DMS79 (cell line): ENCODE measurements at regions not wholly inside any gene's neighbourhood (a gene's known extent, or its start where the extent isn't known, plus 50 kb on each side); places are given as distances from the start of the nearest gene placed in this dataset.
"Not testable (repeated sequence)": the region's sequence is repeated elsewhere in the genome, so short reads cannot be mapped to it uniquely, and the experiment has no call there.

ENCODE experiments used
- DNase-seq: peaks from one replicate; lab custom pipeline; 2025; lab: John Stamatoyannopoulos, UW

DNA sequence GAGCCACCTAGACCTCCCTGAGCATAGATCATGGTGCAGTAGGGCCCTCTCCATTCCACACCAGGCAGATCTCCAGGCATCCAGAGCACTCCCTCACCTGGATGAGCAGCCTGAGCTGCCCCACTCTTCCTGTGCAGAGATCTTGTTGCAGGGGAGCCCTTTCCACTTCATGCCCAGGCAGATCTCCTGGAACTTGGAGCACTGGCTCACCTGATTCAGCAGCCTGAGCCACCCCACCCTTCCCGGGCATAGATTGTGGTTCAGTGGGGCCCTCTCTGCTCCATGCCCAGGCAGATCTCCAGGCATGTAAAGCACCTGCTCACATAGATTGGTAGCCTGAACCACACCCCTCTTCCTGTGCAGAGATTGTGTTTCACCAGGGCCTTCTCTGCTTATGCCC, 78.0 kb downstream of the SEC16B start:
- DNase-seq = no peak

DNA sequence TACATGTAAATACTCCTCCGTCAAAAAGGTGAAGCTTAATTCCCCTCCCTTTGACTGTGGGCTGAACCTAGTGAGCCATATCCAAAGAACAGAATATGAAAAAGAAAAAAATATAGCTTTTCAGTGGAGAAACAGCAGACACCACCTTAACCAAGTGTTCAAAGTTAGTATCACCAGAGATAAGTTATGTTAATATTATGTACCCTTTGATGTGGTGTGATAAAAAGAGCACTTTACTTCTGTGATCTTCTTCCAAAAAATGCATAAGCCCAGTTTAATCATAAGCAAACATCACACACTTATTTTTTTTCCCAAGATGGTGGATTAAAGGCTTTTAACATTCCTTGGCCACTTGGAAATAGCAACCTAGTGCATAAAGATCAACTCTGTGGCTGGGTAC, 79.4 kb downstream of the SEC16B start:
- DNase-seq = no peak

GRCh38 chr1:177884479-177885021, 85.3 kb downstream of the SEC16B start:
- DNase-seq = no peak

DNA sequence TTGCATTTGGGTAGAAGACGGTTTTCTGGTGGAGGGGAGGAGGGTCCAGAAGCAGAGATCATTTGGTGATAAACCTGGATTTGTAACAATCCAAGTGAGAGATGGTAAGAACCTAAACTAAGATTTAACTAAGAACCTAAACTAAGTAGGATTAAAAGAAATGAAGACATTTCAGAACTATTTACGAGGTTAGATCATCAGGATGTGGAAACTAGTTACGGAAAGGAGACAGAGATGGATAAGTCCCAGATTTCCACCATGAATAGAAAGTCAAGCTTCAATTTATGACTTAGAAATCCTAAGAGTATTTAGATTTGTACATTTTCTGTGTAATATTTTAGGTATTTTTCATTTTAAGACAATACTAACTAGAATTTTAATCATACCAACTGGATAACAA, 86.3 kb downstream of the SEC16B start:
- no peak for DNase-seq

GRCh38 chr1:177880339-177880891, 89.4 kb downstream of the SEC16B start:
- DNase-seq = no peak

- no peak for DNase-seq
Observed at GRCh38 chr1:177877086-177877485, 92.8 kb downstream of the SEC16B start.

- no peak for DNase-seq
Observed at GRCh38 chr1:177873238-177873637, 96.6 kb downstream of the SEC16B start.

DNA sequence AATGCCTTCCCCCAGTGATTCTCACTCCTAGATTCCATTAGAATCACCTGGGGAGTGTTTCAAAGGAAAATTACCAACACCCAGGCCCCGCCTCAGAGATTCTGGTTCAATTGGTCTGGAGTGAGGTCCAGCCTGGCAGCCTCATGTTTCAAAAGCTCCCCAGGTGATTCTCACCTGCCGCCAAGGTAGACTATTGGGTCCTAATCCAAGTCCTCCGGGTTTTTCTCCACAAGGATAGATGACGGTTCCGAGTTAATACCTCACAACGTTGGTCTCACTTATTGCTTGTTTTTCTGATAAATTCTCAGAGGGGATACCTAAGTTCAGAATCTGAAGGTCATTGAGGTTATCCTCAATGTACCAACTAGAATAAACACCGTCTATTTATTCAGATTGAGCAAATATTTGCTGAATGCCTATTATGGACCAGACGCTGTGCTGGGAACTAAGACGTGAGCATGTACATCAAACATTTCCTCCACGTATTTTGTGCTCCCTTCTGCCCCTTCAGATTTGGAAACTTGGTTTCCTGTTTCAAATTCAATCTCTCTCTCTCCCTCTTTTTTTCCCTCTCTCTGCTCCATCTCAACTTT, 97.5 kb downstream of the SEC16B start:
- no peak for DNase-seq

GRCh38 chr1:177871613-177872307, 98.1 kb downstream of the SEC16B start:
- DNase-seq = no peak

DNA sequence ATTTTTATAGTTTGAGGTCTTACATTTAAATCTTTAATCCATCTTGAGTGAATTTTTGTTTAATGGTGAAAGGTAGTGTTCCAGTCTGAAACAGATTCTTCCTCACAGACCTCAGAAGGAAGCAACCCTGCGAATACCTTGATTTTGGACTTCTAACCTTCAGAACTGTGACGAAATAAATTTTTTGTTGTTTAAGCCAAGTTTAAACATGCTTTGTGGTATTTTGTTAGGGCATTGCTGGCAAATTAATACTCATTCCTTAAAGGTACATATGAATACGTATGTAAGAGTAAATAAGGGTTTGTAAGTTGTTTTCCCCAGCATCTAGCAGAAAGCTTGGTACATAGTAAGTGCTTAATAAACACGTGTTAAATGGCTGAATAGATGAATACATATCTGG, 100.3 kb downstream of the SEC16B start:
- no peak for DNase-seq

DNA sequence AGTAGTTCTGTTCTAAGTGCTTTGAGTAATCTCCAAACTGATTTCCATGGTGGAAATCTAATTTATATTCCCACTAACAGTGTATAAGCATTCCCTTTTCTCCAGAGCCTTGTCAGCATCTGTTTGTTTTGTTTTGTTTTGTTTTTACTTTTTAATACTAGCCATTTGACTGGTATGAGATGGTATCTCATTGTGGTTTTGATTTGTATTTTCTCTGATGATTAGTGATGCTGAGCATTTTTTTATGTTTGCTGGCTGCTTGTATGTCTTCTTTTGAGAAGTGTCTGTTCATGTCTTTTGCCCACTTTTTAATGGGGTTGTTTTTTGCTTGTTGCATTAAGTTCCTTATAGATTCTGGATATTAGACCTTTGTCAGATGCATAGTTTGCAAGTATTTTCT, 100.8 kb downstream of the SEC16B start:
- DNase-seq = not testable (repeated sequence)

DNA sequence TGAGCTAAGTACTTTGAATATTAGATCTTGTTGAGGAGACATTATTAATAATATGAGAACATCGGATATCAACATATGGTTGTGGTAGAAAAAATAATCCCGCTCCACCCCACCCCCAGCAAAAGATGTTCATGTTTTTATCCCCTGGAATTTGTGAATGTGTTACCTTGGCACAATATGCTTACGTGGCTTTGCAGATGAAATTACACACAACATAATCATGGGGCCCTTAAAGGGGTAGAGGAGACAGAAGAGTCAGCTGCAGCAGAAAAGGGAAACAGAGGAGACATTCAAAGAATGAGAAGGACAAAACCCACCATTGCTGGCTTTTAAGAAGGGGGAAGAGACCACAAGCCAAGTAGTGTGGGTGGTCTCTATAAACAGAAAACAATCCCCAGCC, 104.1 kb downstream of the SEC16B start:
- no peak for DNase-seq

- no peak for DNase-seq
Observed at GRCh38 chr1:177864538-177865305, 105.1 kb downstream of the SEC16B start.

GRCh38 chr1:177863796-177864195, 106.1 kb downstream of the SEC16B start:
- DNase-seq = no peak

DNA sequence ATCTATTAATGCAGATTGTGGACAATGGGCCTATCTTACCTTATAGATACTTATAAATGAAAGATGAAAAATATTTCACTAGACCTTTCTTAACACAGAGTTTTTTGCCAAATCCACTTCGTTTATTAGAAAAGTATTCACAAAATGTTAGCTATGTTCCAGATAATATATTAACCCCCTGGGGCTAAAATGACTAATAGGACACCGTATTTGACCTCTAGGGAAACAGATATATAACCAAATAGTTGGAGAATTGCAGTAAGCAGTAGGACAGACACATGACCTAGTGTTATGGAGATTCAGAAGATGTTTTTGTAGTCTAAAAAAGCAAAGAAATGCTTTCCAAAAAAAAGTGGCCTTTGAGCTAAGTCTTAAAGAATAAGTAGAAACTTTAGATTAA, 106.9 kb downstream of the SEC16B start:
- no peak for DNase-seq

- no peak for DNase-seq
Observed at GRCh38 chr1:177859572-177859971, 110.3 kb downstream of the SEC16B start.

GRCh38 chr1:177858332-177858821, 111.5 kb downstream of the SEC16B start:
- peak; percentile 28 for DNase-seq

DNA sequence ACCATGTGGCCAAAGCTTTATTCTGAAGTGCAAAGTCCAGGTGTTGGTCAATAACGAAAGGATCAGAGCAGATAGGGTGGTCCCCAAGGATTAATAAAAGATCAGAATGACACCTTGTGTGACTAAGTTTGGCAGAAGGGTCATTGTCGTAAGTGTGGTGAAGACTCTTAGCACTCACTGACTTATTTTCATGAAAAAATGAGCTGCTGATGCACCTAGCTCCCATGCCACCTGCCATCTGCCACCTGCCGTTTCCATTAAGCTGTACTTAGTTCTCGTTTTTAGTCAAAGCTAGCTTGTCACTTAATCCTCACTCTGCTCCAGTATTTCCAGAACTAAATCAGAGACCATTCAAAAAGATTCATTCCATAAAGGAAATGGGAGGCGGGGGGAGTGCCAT, 112.6 kb downstream of the SEC16B start:
- DNase-seq = peak; percentile 42

- DNase-seq = no peak
Observed at GRCh38 chr1:177854951-177855350, 114.9 kb downstream of the SEC16B start.

DNA sequence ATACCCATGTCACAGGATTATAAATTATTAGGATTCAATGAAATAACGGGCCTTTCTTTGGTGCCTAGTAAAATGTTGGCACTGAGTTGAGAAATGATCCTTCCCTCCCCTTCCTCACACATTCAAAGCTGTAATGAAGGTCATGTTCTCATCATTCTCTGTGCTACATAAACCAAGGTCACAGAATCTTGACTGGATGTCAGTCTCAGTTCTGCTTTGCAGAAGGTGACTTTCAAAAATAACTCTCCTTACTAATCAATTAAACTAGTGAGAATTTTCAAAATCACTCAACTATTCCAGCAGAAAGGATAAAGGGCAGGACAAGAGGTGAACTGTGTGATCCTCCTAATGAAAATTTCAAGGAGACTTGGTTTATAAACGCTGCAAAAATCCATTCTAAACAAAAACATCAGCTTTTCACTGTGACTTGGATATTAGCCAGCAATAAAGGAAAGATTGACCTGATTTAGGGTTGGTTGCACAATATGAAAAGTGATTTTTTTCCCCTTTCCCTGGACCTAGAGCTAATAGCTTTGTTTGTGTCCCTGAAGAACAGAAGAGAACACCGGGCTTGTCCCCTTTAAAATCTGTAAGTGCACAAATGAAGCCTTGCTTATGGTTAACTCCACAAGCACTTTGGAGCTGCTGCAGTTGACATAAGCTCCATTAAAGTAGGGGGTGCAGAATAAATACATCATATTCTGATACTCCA, 120.1 kb downstream of the SEC16B start:
- no peak for DNase-seq

- no peak for DNase-seq
Observed at GRCh38 chr1:177849130-177849529, 120.7 kb downstream of the SEC16B start.

DNA sequence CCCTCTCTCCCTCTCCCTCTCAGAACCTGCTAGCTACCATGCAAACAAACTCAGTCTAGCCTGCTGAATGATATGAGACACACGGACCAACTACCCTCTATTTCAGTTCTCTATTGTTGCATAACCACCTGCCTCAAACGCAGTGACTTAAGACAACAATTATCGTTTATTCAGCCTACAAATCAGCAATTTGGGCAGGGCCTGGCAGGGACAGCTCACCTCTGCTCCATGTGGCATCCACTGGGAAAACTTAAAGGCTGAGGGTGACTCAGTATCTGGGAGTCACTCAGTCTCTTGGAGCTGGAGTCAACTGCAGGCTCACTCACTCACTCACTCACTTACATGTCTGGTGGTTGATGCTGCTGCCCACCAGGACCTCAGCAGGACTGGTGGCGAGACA, 121.3 kb downstream of the SEC16B start:
- DNase-seq = no peak
